HCT116 (cell line): ENCODE measurements at regions not wholly inside any gene's neighbourhood (a gene's known extent, or its start where the extent isn't known, plus 50 kb on each side); places are given as distances from the start of the nearest gene placed in this dataset.

ENCODE experiments used
- CBX3 ChIP-seq: IDR thresholded peaks from 2 replicates; pipeline ENCODE4 v1.6.1; 2012; ENCODE audit warnings: low read depth
- CEBPB ChIP-seq: IDR thresholded peaks from 2 replicates; pipeline ENCODE4 v1.6.1; 2012; ENCODE audit warnings: low read depth
- EZH2phosphoT487 ChIP-seq: fragments of 200-600 bp; IDR thresholded peaks from 2 replicates; pipeline ENCODE4 v1.6.1; 2018; ENCODE audit warnings: antibody characterized with exemption, borderline replicate concordance
- JUND ChIP-seq: IDR thresholded peaks from 2 replicates; pipeline ENCODE4 v1.6.1; 2012
- POLR2A ChIP-seq: IDR thresholded peaks from 2 replicates; pipeline ENCODE4 v1.7.0; 2011; ENCODE audit warnings: borderline replicate concordance; ENCODE audit not compliant: insufficient read depth, insufficient read length; ENCODE audit errors: extremely low read depth
- POLR2AphosphoS5 ChIP-seq: IDR thresholded peaks from 2 replicates; pipeline ENCODE4 v1.6.1; 2011; ENCODE audit warnings: mild to moderate bottlenecking, low read depth, low read length, moderate library complexity
- RAD21 ChIP-seq: IDR thresholded peaks from 2 replicates; pipeline ENCODE4 v1.6.1; 2012; ENCODE audit warnings: low read depth, mild to moderate bottlenecking
- TCF7L2 ChIP-seq: IDR thresholded peaks from 2 replicates; pipeline ENCODE4 v1.7.0; 2011; ENCODE audit warnings: borderline replicate concordance, inconsistent platforms; ENCODE audit not compliant: insufficient read depth, insufficient read length; ENCODE audit errors: extremely low read depth
- YY1 ChIP-seq: IDR thresholded peaks from 2 replicates; pipeline ENCODE4 v1.6.1; 2011; ENCODE audit warnings: low read length, low read depth, moderate library complexity, mild to moderate bottlenecking; ENCODE audit not compliant: insufficient replicate concordance; ENCODE audit errors: extremely low read depth
- ZFX ChIP-seq: fragments of 450-650 bp; IDR thresholded peaks from 2 replicates; pipeline ENCODE4 v1.6.1; 2017
- TF ChIP-seq, protein P1 (sequence below), 3 experiments: fragments of 200-600 bp in 1 of 3; sonication (generic) in 1 of 3; IDR thresholded peaks in 2 of 3; conservative IDR thresholded peaks in 1 of 3; 2 replicates each; pipeline ENCODE4 v1.5.1; 2012 to 2017; ENCODE audit warnings: low read depth in 2 of 3, low read length in 2 of 3, antibody characterized with exemption in 1 of 3, borderline replicate concordance in 1 of 3, control low read depth in 1 of 3, mild to moderate bottlenecking in 1 of 3, mixed read lengths in 1 of 3, mixed run types in 1 of 3, moderate library complexity in 1 of 3; ENCODE audit not compliant: insufficient read depth in 1 of 3
- TF ChIP-seq, protein P2 (sequence below): IDR thresholded peaks from 2 replicates; pipeline ENCODE4 v1.6.1; 2011; ENCODE audit warnings: mild to moderate bottlenecking, low read length, moderate library complexity; ENCODE audit not compliant: insufficient replicate concordance; ENCODE audit errors: extremely low read depth

- TF ChIP-seq TCF7L2 = no peak
- TF ChIP-seq, protein P1, sequence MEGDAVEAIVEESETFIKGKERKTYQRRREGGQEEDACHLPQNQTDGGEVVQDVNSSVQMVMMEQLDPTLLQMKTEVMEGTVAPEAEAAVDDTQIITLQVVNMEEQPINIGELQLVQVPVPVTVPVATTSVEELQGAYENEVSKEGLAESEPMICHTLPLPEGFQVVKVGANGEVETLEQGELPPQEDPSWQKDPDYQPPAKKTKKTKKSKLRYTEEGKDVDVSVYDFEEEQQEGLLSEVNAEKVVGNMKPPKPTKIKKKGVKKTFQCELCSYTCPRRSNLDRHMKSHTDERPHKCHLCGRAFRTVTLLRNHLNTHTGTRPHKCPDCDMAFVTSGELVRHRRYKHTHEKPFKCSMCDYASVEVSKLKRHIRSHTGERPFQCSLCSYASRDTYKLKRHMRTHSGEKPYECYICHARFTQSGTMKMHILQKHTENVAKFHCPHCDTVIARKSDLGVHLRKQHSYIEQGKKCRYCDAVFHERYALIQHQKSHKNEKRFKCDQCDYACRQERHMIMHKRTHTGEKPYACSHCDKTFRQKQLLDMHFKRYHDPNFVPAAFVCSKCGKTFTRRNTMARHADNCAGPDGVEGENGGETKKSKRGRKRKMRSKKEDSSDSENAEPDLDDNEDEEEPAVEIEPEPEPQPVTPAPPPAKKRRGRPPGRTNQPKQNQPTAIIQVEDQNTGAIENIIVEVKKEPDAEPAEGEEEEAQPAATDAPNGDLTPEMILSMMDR (IDR thresholded peaks at IDR 0.05 in 2 of 3, conservative IDR thresholded peaks at IDR 0.05 in 1 of 3; ENCODE audit: borderline replicate concordance in 1 of 3, insufficient read depth in 1 of 3, low read depth in 2 of 3, low read length in 2 of 3) = no peak
- no peak for TF ChIP-seq JUND
- no peak for TF ChIP-seq CEBPB
- no peak for TF ChIP-seq EZH2phosphoT487
- no peak for TF ChIP-seq ZFX
- no peak for TF ChIP-seq POLR2A
- TF ChIP-seq RAD21 = no peak
- TF ChIP-seq YY1 = no peak
- TF ChIP-seq CBX3 = no peak
- TF ChIP-seq POLR2AphosphoS5 = no peak
- TF ChIP-seq, protein P2, sequence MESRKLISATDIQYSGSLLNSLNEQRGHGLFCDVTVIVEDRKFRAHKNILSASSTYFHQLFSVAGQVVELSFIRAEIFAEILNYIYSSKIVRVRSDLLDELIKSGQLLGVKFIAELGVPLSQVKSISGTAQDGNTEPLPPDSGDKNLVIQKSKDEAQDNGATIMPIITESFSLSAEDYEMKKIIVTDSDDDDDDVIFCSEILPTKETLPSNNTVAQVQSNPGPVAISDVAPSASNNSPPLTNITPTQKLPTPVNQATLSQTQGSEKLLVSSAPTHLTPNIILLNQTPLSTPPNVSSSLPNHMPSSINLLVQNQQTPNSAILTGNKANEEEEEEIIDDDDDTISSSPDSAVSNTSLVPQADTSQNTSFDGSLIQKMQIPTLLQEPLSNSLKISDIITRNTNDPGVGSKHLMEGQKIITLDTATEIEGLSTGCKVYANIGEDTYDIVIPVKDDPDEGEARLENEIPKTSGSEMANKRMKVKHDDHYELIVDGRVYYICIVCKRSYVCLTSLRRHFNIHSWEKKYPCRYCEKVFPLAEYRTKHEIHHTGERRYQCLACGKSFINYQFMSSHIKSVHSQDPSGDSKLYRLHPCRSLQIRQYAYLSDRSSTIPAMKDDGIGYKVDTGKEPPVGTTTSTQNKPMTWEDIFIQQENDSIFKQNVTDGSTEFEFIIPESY = no peak
Observed at GRCh38 chr6:74334722-74335121, 638.7 kb downstream of the CD109 start.
